Transverse colon (tissue), 4 donors: ENCODE measurements at regions not wholly inside any gene's neighbourhood (a gene's known extent, or its start where the extent isn't known, plus 50 kb on each side); places are given as distances from the start of the nearest gene placed in this dataset.

Experiments used
- DNase-seq: peaks from one replicate; pipeline ENCODE4 v3.0.0-alpha.2; 2019
- H3K27ac ChIP-seq, 4 donors: fragments of 200-600 bp; sonication (generic); 2 replicates each; pipeline ENCODE4 v1.5.1; 2016 to 2018; ENCODE audit warnings: inconsistent platforms in 4 of 4
- H3K27me3 ChIP-seq: fragments of 200-600 bp; sonication (generic); 2 replicates; pipeline ENCODE4 v1.5.1; 2017; ENCODE audit warnings: inconsistent platforms
- H3K36me3 ChIP-seq, 4 donors: fragments of 200-600 bp; sonication (generic); 2 replicates each; pipeline ENCODE4 v1.5.1; 2017 to 2019; ENCODE audit warnings: inconsistent platforms in 4 of 4
- H3K4me1 ChIP-seq, 4 donors: fragments of 200-600 bp; sonication (generic); 2 replicates each; pipeline ENCODE4 v1.5.1; 2017 to 2020; ENCODE audit warnings: inconsistent platforms in 4 of 4
- H3K4me3 ChIP-seq, 4 donors: fragments of 200-600 bp; sonication (generic); 1 replicate in 1 of 4; 2 replicates in 3 of 4; pipeline versions ENCODE4 v1.5.1 to v1.6.1; 2017 to 2019; ENCODE audit warnings: inconsistent platforms in 4 of 4
- H3K9me3 ChIP-seq, 2 donors: fragments of 200-600 bp; sonication (generic); 2 replicates each; pipeline ENCODE4 v1.5.1; 2017 to 2019; ENCODE audit warnings: inconsistent platforms in 2 of 2
- CTCF ChIP-seq, 5 experiments: fragments of 200-600 bp in 3 of 5; fragments of 450-650 bp in 2 of 5; sonication (generic) in 3 of 5; IDR thresholded peaks; 1 replicate in 2 of 5; 2 replicates in 3 of 5; pipeline ENCODE4 v1.5.1; 2016 to 2017; ENCODE audit warnings: antibody characterized with exemption in 5 of 5, inconsistent platforms in 3 of 5, mild to moderate bottlenecking in 2 of 5, moderate library complexity in 1 of 5
- EP300 ChIP-seq: sonication (generic); formaldehyde crosslinking; IDR thresholded peaks from one replicate; pipeline ENCODE4 v1.6.1; 2017; ENCODE audit warnings: antibody characterized with exemption, low read depth
- POLR2A ChIP-seq: fragments of 450-650 bp; IDR thresholded peaks from one replicate; pipeline ENCODE4 v1.6.1; 2016; ENCODE audit warnings: antibody characterized with exemption, mild to moderate bottlenecking, moderate library complexity
- POLR2AphosphoS5 ChIP-seq, 3 donors: sonication (generic); formaldehyde crosslinking; IDR thresholded peaks; one replicate each; pipeline ENCODE4 v1.6.1; 2016; ENCODE audit warnings: antibody characterized with exemption in 3 of 3
- WGBS, 2 donors: methylation state at CpG; one replicate each; pipeline ENCODE4 v1.1.5; 2018; ENCODE audit warnings: low coverage in 1 of 2; 5-methylcytosine and 5-hydroxymethylcytosine counted together
- in situ Hi-C, 4 donors: fragments of 200-750 bp; cut with MboI; loops; one replicate each; pipeline versions ENCODE4 v1.15.0 to v1.15.1; 2017; ENCODE audit warnings: low sequenced_read_pairs in 3 of 4, low pct_ligation_motif_present in 1 of 4, low pct_unique_long_range_greater_than_20kb in 1 of 4
- intact Hi-C: fragments of 100-400 bp; cut with DNase I; formaldehyde crosslinking; loops from one replicate; pipeline ENCODE4 v1.15.1; 2023; ENCODE audit warnings: low total_unique reads

- DNase-seq = no peak
- Histone ChIP-seq H3K27me3 (peaks cover 18% of the 10 kb centered on the region), H3K27ac (no peak overlapping the region), H3K36me3 (no peaks in the 10 kb centered on the region), H3K9me3 (no peaks in the 10 kb centered on the region), H3K4me3 (no peak overlapping the region), H3K4me1 (no peaks in the 10 kb centered on the region)
- WGBS, 2 donors = 88% methylated on average over 18 of the region's 18 CpGs; no CpG with 5 or more reads in 1 of the 2 donors
- no peak for TF ChIP-seq POLR2A
- TF ChIP-seq CTCF (IDR thresholded peaks at IDR 0.05) = no peak
- no peak for TF ChIP-seq EP300
- no peak for TF ChIP-seq POLR2AphosphoS5 (IDR thresholded peaks at IDR 0.05)
- in situ Hi-C loops (loop anchor here in 2 of 4 donors (25.0 kb wide), 1 partner anchor 175 kb away; the partner anchor contains the start of gene FOXF1 (in 2 of the 2)), intact Hi-C loops (loop anchor here (10.0 kb wide), 1 partner anchor 262 kb away; no protein-coding TSS in a partner anchor)
These were observed 173.2 kb upstream of the FOXF1 start for GRCh38 chr16:86337138-86337537.

GRCh38 chr16:86337581-86338402, 172.5 kb upstream of the FOXF1 start:
- H3K36me3 ChIP-seq = no peaks in the 10 kb centered on the region
- H3K4me3 ChIP-seq = no peak overlapping the region
- in situ Hi-C loops (loop anchor here in 2 of 4 donors (25.0 kb wide), 1 partner anchor 175 kb away; the partner anchor contains the start of gene FOXF1 (in 2 of the 2)), intact Hi-C loops (loop anchor here (10.0 kb wide), 1 partner anchor 263 kb away; no protein-coding TSS in a partner anchor)
- no peak overlapping the region for H3K27ac ChIP-seq
- no peaks in the 10 kb centered on the region for H3K9me3 ChIP-seq
- peaks cover 0 to 6% (median 3%) of the 10 kb centered on the region in 4 donors for H3K4me1 ChIP-seq
- WGBS, 2 donors = 83% methylated on average over 17 of the region's 17 CpGs; no CpG with 5 or more reads in 1 of the 2 donors
- peaks cover 18% of the 10 kb centered on the region for H3K27me3 ChIP-seq
- TF ChIP-seq POLR2A (no peak), POLR2AphosphoS5 (IDR thresholded peaks at IDR 0.05) (no peak), EP300 (no peak), CTCF (IDR thresholded peaks at IDR 0.05) (no peak)
- DNase-seq = no peak

GRCh38 chr16:86338403-86339115, 171.8 kb upstream of the FOXF1 start:
- no peak for DNase-seq
- WGBS, 2 donors = 38 to 78% methylated on average over 1 to 5 of the region's 5 CpGs
- Histone ChIP-seq H3K36me3 (no peaks in the 10 kb centered on the region), H3K27me3 (peaks cover 19% of the 10 kb centered on the region), H3K4me3 (no peak overlapping the region), H3K27ac (no peak overlapping the region), H3K4me1 (peaks cover 0 to 9% (median 5%) of the 10 kb centered on the region in 4 donors), H3K9me3 (no peaks in the 10 kb centered on the region)
- in situ Hi-C loops = loop anchor here in 2 of 4 donors (25.0 kb wide), 1 partner anchor 174 kb away; the partner anchor contains the start of gene FOXF1 (in 2 of the 2)
- intact Hi-C loops = loop anchor here (10.0 kb wide), 1 partner anchor 264 kb away; no protein-coding TSS in a partner anchor
- TF ChIP-seq CTCF (IDR thresholded peaks at IDR 0.05) (no peak), EP300 (no peak), POLR2AphosphoS5 (IDR thresholded peaks at IDR 0.05) (no peak), POLR2A (no peak)
